CD4-positive, CD25-positive, alpha-beta regulatory T cell (primary cell): ENCODE measurements at regions not wholly inside any gene's neighbourhood (a gene's known extent, or its start where the extent isn't known, plus 50 kb on each side); places are given as distances from the start of the nearest gene placed in this dataset.
A peak's percentile ranks its signal among the peaks of the same experiment; 100 is the strongest.

Experiments used
- ATAC-seq, 2 donors: fragments of 150-1000 bp; cut with Tn5 transposase; one replicate each; pipeline ENCODE4 v1.10.0; 2021; ENCODE audit warnings: low read depth in 2 of 2, moderate number of reproducible peaks in 2 of 2, moderate library complexity in 1 of 2
- DNase-seq, 3 donors: peaks; one replicate each; pipeline versions ENCODE4 v3.0.0 to v3.0.0-alpha.2; 2012 to 2022; ENCODE audit warnings: mixed read lengths in 1 of 3
- H3K27ac ChIP-seq: one replicate; pipeline ENCODE4 v1.7.0; 2013; ENCODE audit warnings: mild to moderate bottlenecking, low read length; ENCODE audit not compliant: insufficient read depth, poor library complexity, severe bottlenecking
- H3K27me3 ChIP-seq: one replicate; pipeline ENCODE4 v1.7.0; 2013; ENCODE audit warnings: low read length; ENCODE audit not compliant: control insufficient read depth, insufficient read depth
- H3K36me3 ChIP-seq: one replicate; pipeline ENCODE4 v1.7.0; 2013; ENCODE audit warnings: mild to moderate bottlenecking, low read length, moderate library complexity; ENCODE audit not compliant: control insufficient read depth, insufficient read depth
- H3K4me1 ChIP-seq: 2 replicates; pipeline ENCODE4 v1.7.0; 2013; ENCODE audit warnings: mild to moderate bottlenecking, low read length; ENCODE audit not compliant: insufficient read depth, control insufficient read depth, poor library complexity, severe bottlenecking
- H3K4me3 ChIP-seq: one replicate; pipeline ENCODE4 v1.7.0; 2013; ENCODE audit warnings: low read depth, mild to moderate bottlenecking, low read length, moderate library complexity
- H3K9me3 ChIP-seq, 2 experiments: 1 replicate in 1 of 2; 2 replicates in 1 of 2; pipeline ENCODE4 v1.7.0; 2013; ENCODE audit warnings: low read length in 2 of 2, mild to moderate bottlenecking in 1 of 2, moderate library complexity in 1 of 2; ENCODE audit not compliant: control insufficient read depth in 2 of 2
- H3K27ac Mint-ChIP-seq, 3 donors: one replicate each; pipeline ENCODE4 v1.8.0; 2020 to 2022; ENCODE audit warnings: mild to moderate bottlenecking in 3 of 3, mixed read lengths in 3 of 3, moderate library complexity in 2 of 3
- H3K27me3 Mint-ChIP-seq: one replicate; pipeline ENCODE4 v1.8.0; 2022; ENCODE audit warnings: mild to moderate bottlenecking, mixed read lengths
- H3K36me3 Mint-ChIP-seq: one replicate; pipeline ENCODE4 v1.8.0; 2020; ENCODE audit warnings: mixed read lengths
- H3K4me1 Mint-ChIP-seq, 4 donors: one replicate each; pipeline ENCODE4 v1.8.0; 2020 to 2022; ENCODE audit warnings: mixed read lengths in 4 of 4, mild to moderate bottlenecking in 1 of 4
- H3K4me3 Mint-ChIP-seq, 4 donors: one replicate each; pipeline ENCODE4 v1.8.0; 2020 to 2022; ENCODE audit warnings: mild to moderate bottlenecking in 4 of 4, mixed read lengths in 4 of 4, moderate library complexity in 3 of 4
- H3K9me3 Mint-ChIP-seq, 7 donors: one replicate each; pipeline ENCODE4 v1.8.0; 2020 to 2022; ENCODE audit warnings: mixed read lengths in 7 of 7, mild to moderate bottlenecking in 3 of 7, moderate library complexity in 2 of 7

DNA sequence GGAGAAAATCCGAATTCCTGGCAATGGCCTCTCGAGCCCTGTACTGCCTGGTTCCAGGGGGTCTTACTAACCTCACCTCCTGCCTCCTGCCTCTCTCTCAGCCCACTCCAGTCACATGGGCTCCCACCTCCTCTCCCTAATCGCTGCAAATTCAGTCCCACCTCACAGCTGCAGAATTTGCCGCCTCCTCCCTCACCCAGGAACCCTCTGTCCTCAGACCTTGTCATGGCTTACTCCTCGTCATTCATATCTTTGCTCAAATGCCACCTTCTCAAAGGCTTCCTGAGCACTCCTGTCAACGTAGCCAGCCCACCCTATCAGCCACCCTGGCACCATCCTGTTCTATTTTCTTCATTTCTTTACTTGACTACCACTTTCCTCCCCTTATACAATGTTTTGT, 89.0 kb downstream of the SLC2A10 start:
- Mint-ChIP-seq H3K36me3 (no peaks in the 10 kb centered on the region), H3K9me3 (peaks cover 0 to 3% (median 0%) of the 10 kb centered on the region in 7 donors), H3K4me3 (no peak overlapping the region), H3K27ac (peak overlapping the region in 1 of 3 donors; percentile 8), H3K4me1 (no peaks in the 10 kb centered on the region), H3K27me3 (peaks cover 19% of the 10 kb centered on the region)
- Histone ChIP-seq H3K9me3 (no peaks in the 10 kb centered on the region), H3K27me3 (peaks cover under 1% of the 10 kb centered on the region), H3K4me3 (no peak overlapping the region), H3K36me3 (no peaks in the 10 kb centered on the region), H3K4me1 (no peaks in the 10 kb centered on the region), H3K27ac (no peak overlapping the region)
- DNase-seq, result no peak
- no peak for ATAC-seq

DNA sequence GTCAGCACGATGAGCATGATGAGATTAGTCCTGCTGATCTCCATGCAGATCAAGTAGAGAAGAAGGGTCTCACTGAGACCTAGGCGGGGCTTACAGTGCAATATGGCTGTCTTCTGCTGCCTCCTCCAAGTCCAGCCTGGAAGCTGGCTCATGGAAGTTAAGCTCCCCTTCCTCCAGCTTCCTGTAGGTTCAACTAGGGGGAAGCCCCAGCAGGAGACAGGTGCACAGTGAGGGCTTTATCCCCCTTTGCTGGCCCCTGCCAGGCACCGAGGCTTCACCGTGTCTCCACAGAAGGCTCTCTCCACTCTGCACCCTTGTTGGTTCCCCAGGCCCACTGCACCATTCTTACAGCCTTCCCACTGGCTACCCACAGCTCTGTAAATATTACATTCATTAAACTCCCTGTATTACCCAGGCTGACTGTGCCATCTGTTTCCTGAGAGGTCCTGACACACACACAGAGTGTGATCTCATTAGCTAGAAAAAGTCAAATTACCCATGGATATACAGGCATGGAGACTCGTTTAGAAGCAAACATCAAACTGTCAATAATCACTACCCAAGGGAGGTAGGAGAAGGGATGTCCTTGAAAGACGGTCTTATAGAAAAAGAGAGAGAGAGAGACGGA, 90.4 kb downstream of the SLC2A10 start:
- Histone ChIP-seq H3K4me3 (no peak overlapping the region), H3K4me1 (no peaks in the 10 kb centered on the region), H3K27ac (no peak overlapping the region), H3K9me3 (no peaks in the 10 kb centered on the region), H3K27me3 (peaks cover 3% of the 10 kb centered on the region), H3K36me3 (no peaks in the 10 kb centered on the region)
- Mint-ChIP-seq H3K36me3 (no peaks in the 10 kb centered on the region), H3K27ac (no peak overlapping the region), H3K9me3 (peaks cover 0 to 3% (median 0%) of the 10 kb centered on the region in 7 donors), H3K4me1 (no peaks in the 10 kb centered on the region), H3K4me3 (no peak overlapping the region), H3K27me3 (peaks cover 9% of the 10 kb centered on the region)
- ATAC-seq (no peak), DNase-seq (no peak)

DNA sequence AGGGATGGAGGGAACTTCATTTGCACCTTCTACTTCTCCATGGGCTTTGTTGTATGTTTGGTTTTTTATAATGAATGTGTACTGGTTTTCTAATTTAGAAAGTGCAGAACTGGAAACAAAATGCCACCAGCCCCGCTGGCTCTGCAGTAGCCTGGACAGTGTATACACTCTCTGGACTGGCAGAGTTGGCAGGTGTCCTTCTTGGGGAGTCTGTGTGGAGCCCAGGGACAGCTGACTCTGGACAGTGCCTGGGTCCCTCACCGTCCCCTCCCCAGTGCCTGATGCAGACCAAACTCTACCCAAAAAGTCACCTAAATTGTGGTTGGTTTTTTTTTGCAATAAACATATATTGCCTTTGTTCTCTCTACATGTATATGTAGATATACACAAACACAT, 91.0 kb downstream of the SLC2A10 start:
- no peak overlapping the region for H3K4me3 ChIP-seq
- H3K9me3 Mint-ChIP-seq, result peaks cover 0 to 3% (median 0%) of the 10 kb centered on the region in 7 donors
- peaks cover 9% of the 10 kb centered on the region for H3K27me3 Mint-ChIP-seq
- DNase-seq, result no peak
- H3K4me3 Mint-ChIP-seq, result no peak overlapping the region
- no peaks in the 10 kb centered on the region for H3K36me3 Mint-ChIP-seq
- no peaks in the 10 kb centered on the region for H3K36me3 ChIP-seq
- no peaks in the 10 kb centered on the region for H3K4me1 Mint-ChIP-seq
- no peaks in the 10 kb centered on the region for H3K4me1 ChIP-seq
- no peaks in the 10 kb centered on the region for H3K9me3 ChIP-seq
- peaks cover 3% of the 10 kb centered on the region for H3K27me3 ChIP-seq
- ATAC-seq, result no peak
- H3K27ac Mint-ChIP-seq, result no peak overlapping the region
- no peak overlapping the region for H3K27ac ChIP-seq

DNA sequence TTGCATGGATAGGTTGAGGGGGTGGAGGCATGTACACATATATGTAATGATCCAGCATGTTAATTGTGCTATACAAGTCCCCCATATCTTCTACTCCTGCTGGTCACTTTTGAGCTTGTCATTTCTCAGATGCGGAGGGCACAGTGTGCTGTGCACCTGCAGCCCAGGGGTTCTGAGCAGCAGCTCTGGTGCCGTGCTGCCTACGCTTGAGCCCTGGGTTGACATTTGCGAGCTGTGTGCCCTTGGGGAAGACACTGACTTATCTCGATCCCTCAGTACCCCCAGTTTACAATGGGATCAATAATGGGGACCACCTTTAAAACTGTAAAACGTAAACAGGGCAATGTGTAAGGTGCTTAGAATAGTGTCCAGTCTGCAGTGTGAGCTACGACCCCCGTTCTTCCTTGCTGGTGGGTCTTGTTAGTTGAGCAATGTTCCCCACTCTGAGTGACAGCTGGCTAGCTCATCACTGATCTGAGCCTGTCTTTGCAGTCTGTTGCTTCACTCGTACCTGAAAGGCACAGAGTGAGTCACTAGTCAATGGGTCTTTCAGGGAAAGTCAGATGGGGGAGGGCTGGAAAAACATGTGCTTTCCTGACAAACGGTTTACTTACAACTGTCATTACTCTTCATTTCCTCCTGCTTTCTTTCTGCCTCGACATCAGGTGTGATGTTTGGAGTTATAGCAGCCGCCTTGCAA, 91.7 kb downstream of the SLC2A10 start:
- Mint-ChIP-seq H3K27me3 (peaks cover 9% of the 10 kb centered on the region), H3K4me1 (no peaks in the 10 kb centered on the region), H3K36me3 (no peaks in the 10 kb centered on the region), H3K9me3 (peaks cover 0 to 3% (median 0%) of the 10 kb centered on the region in 7 donors), H3K27ac (no peak overlapping the region), H3K4me3 (no peak overlapping the region)
- no peak overlapping the region for H3K4me3 ChIP-seq
- no peak overlapping the region for H3K27ac ChIP-seq
- H3K27me3 ChIP-seq, result peaks cover 3% of the 10 kb centered on the region
- DNase-seq, result no peak
- no peak for ATAC-seq
- no peaks in the 10 kb centered on the region for H3K9me3 ChIP-seq
- H3K4me1 ChIP-seq, result no peaks in the 10 kb centered on the region
- no peaks in the 10 kb centered on the region for H3K36me3 ChIP-seq

DNA sequence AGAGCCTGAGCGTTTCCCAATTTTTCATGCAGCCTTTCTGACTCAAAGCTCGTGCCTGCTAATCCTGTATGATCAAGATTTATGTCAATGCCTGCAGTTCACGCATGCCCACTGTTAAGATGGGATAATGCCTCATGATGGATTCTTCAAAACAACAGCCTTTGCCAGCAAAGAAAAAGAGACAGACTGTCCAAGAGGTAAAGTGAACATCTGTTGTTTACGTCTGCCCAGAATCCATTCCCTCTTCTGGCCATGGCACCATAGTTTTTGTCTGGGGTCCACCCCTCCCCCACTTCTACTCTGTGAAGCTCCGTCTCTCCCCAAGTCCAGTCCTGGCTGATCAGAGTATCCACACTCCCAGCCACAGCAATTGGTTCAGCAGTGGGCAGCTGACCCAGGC, 91.9 kb upstream of the EYA2 start:
- no peak overlapping the region for H3K27ac Mint-ChIP-seq
- peaks cover 0 to 3% (median 0%) of the 10 kb centered on the region in 7 donors for H3K9me3 Mint-ChIP-seq
- no peaks in the 10 kb centered on the region for H3K4me1 Mint-ChIP-seq
- H3K27me3 Mint-ChIP-seq, result peaks cover 9% of the 10 kb centered on the region
- Histone ChIP-seq H3K9me3 (no peaks in the 10 kb centered on the region), H3K27ac (no peak overlapping the region), H3K36me3 (no peaks in the 10 kb centered on the region), H3K4me3 (no peak overlapping the region), H3K27me3 (peaks cover 3% of the 10 kb centered on the region), H3K4me1 (no peaks in the 10 kb centered on the region)
- no peaks in the 10 kb centered on the region for H3K36me3 Mint-ChIP-seq
- DNase-seq (no peak), ATAC-seq (no peak)
- no peak overlapping the region for H3K4me3 Mint-ChIP-seq

DNA sequence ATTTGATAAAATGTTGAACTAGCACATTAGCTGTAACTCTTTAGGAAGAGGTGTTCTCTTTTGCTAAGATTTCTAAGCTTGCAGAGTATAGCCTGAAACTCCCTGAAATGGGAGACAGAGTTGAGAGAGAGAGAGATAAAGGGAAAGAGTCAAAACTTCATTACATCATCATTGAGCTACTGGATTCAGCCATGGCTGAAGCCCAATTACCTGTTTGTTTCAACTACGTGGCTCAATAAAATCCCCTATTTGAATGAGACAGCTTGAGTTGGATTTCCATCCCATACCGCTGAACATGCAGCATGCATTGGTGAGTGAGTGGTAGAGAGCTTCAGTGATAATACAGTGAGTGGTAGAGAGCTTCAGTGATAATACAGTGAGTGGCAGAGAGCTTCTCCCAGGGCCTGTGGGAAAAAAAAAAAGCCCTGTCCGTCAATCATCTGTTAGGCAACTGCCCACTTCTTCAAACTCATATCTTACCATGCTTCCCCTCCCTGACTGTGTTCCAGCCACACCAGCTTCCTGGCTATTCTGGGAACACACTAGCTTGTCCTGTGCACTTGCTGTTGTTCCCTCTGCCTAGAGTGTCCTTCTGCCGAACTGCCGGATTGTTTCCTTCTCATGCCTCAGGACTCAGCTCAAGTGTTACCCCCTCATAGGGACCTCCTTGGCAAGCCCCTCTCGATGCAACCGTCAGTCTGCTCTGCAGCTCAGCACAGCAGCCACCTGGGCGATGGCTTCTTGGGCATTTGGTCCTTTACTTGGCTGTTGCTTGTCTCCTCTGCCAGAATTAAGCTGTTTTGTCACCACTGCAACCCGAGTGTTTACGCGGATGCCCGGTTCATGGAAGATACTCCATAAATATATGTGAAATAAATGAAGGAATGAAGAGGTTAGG, 91.3 kb upstream of the EYA2 start:
- no peak for ATAC-seq
- H3K27ac Mint-ChIP-seq, result no peak overlapping the region
- H3K4me3 ChIP-seq, result no peak overlapping the region
- no peaks in the 10 kb centered on the region for H3K9me3 ChIP-seq
- H3K27me3 Mint-ChIP-seq, result peaks cover 9% of the 10 kb centered on the region
- H3K27ac ChIP-seq, result no peak overlapping the region
- no peak overlapping the region for H3K4me3 Mint-ChIP-seq
- H3K4me1 Mint-ChIP-seq, result no peaks in the 10 kb centered on the region
- no peaks in the 10 kb centered on the region for H3K4me1 ChIP-seq
- H3K36me3 ChIP-seq, result no peaks in the 10 kb centered on the region
- no peaks in the 10 kb centered on the region for H3K36me3 Mint-ChIP-seq
- peaks cover 3% of the 10 kb centered on the region for H3K27me3 ChIP-seq
- DNase-seq, result no peak
- H3K9me3 Mint-ChIP-seq, result peaks cover 0 to 3% (median 0%) of the 10 kb centered on the region in 7 donors

DNA sequence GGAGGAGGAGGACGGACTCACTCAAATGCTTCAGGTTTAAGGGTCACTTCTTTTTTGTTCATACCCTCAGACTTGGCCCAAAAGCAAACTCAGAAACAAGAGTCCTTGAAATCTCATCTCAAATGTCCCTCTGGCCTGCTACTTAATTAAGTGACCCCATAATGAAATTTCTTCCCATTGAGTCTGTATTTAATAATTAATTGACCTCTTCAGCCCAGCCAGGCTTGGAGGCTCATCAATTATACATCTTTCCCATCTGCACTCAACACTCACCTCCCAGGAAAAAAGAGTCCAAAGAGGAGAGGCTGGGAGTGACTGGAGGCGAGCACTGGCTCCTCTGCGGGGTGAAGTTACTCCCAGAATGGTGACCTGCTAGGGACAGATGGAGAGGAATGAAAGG, 90.5 kb upstream of the EYA2 start:
- ATAC-seq (no peak), DNase-seq (no peak)
- Histone ChIP-seq H3K27me3 (peaks cover 3% of the 10 kb centered on the region), H3K9me3 (no peaks in the 10 kb centered on the region), H3K27ac (no peak overlapping the region), H3K36me3 (no peaks in the 10 kb centered on the region), H3K4me3 (no peak overlapping the region), H3K4me1 (no peaks in the 10 kb centered on the region)
- peaks cover 9% of the 10 kb centered on the region for H3K27me3 Mint-ChIP-seq
- H3K9me3 Mint-ChIP-seq, result peaks cover 0 to 3% (median 0%) of the 10 kb centered on the region in 7 donors
- H3K4me1 Mint-ChIP-seq, result no peaks in the 10 kb centered on the region
- H3K36me3 Mint-ChIP-seq, result no peaks in the 10 kb centered on the region
- no peak overlapping the region for H3K27ac Mint-ChIP-seq
- H3K4me3 Mint-ChIP-seq, result no peak overlapping the region
